ENCODE measurements at regions not wholly inside any gene's neighbourhood (a gene's known extent, or its start where the extent isn't known, plus 50 kb on each side); places are given as distances from the start of the nearest gene placed in this dataset.

DNA sequence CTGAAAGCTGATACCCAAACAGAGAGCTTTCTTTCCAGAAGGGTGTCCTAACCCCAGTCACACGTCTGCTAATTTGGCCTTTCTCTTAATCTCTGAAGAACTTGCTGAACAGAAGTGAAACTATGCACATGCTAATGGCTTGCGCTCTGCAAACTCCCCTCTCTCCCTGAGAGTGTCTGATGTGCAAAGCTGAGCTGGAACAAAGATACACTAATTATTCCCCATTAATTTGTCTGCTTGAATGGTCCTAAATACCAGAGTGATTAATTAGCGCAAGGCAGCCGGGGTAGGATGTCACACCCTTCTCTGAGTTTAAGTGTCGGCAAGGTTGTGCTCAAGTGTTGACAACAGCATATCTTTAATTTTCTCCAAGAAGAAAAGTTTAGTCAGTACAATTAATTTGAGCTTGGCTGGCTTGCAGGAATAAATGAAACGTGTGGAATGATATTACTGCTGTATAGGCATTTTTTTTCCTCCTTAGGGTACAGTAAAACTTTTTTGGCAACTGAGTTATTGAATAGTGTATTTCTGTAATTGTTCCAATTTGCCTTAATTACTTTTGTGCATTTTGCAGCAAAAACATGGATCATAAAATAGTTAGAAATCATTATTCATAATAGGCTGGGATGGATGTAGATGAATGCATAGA lies 715.9 kb upstream of the POU3F2 start:
- TF ChIP-seq, protein P1, sequence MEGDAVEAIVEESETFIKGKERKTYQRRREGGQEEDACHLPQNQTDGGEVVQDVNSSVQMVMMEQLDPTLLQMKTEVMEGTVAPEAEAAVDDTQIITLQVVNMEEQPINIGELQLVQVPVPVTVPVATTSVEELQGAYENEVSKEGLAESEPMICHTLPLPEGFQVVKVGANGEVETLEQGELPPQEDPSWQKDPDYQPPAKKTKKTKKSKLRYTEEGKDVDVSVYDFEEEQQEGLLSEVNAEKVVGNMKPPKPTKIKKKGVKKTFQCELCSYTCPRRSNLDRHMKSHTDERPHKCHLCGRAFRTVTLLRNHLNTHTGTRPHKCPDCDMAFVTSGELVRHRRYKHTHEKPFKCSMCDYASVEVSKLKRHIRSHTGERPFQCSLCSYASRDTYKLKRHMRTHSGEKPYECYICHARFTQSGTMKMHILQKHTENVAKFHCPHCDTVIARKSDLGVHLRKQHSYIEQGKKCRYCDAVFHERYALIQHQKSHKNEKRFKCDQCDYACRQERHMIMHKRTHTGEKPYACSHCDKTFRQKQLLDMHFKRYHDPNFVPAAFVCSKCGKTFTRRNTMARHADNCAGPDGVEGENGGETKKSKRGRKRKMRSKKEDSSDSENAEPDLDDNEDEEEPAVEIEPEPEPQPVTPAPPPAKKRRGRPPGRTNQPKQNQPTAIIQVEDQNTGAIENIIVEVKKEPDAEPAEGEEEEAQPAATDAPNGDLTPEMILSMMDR (IDR thresholded peaks at IDR 0.05), result no peak
- no peak for TF ChIP-seq EP300 (IDR thresholded peaks at IDR 0.05)

Measured in gastroesophageal sphincter (tissue), 3 donors.